ENCODE measurements at regions not wholly inside any gene's neighbourhood (a gene's known extent, or its start where the extent isn't known, plus 50 kb on each side); places are given as distances from the start of the nearest gene placed in this dataset.

- no peak for TF ChIP-seq BCL11A (IDR thresholded peaks at IDR 0.05; ENCODE audit: low read depth in 2 of 2, low read length in 2 of 2)
- no peak for TF ChIP-seq CBX8 (IDR thresholded peaks at IDR 0.05; ENCODE audit: borderline replicate concordance, low read depth, low read length)
- TF ChIP-seq RBBP5 (IDR thresholded peaks at IDR 0.05; ENCODE audit: borderline replicate concordance, low read depth, low read length), result no peak
- no peak for TF ChIP-seq RFX5 (IDR thresholded peaks at IDR 0.05; ENCODE audit: borderline replicate concordance, low read depth, low read length)
These were observed 183.7 kb upstream of the PMEPA1 start (continued) for GRCh38 chr20:57893366-57893999.

Measured in H1 (cell line).